GM12878 (cell line): ENCODE measurements at regions not wholly inside any gene's neighbourhood (a gene's known extent, or its start where the extent isn't known, plus 50 kb on each side); places are given as distances from the start of the nearest gene placed in this dataset.

ENCODE experiments used
- ATAC-seq: fragments of 200-7000 bp; cut with Tn5 transposase; 3 replicates; pipeline ENCODE4 v1.9.1; 2020; ENCODE audit warnings: mild to moderate bottlenecking, moderate library complexity
- BruUV-seq: library from RNA; stranded (reverse); fragments of 400-500 nt; replicated peaks from 2 replicates; lab custom pipeline; 2021; lab: Mats Ljungman, UMichigan
- CTCF ChIA-PET: fragments of 300-600 bp; sonication (Branson Sonifier 250); formaldehyde crosslinking; extraction: SDS; loops from one replicate; lab custom pipeline; 2021; ENCODE audit warnings: inconsistent platforms; lab: Yijun Ruan, JAX
- POLR2A ChIA-PET: fragments of 350-600 bp; formaldehyde crosslinking; extraction: SDS; loops from one replicate; lab custom pipeline; 2021; ENCODE audit warnings: inconsistent platforms; lab: Charles Lee
- RAD21 ChIA-PET: fragments of 300-600 bp; sonication (Branson Sonifier 250); formaldehyde crosslinking; loops from one replicate; lab custom pipeline; 2023; ENCODE audit warnings: antibody characterized with exemption; ENCODE audit not compliant: unreplicated experiment; lab: Charles Lee
- SMC1A ChIA-PET: fragments of 300-600 bp; sonication (Branson Sonifier 250); formaldehyde crosslinking; loops from one replicate; lab custom pipeline; 2023; ENCODE audit not compliant: unreplicated experiment, uncharacterized antibody; lab: Charles Lee
- DNase-seq: peaks from one replicate; pipeline ENCODE4 v3.0.0-alpha.2; 2011; ENCODE audit warnings: low read depth, low spot score
- FAIRE-seq: peaks from 3 replicates; lab custom pipeline; 2011; peaks lifted over from hg19 to GRCh38; lab: Jason Lieb, UNC
- H2AFZ ChIP-seq: 2 replicates; pipeline ENCODE4 v1.6.0; 2011; ENCODE audit warnings: low read depth, low read length, control low read depth; ENCODE audit not compliant: control insufficient read depth
- H3K27ac ChIP-seq: 2 replicates; pipeline ENCODE4 v1.5.1; 2011; ENCODE audit warnings: control low read depth; ENCODE audit not compliant: control insufficient read depth, insufficient read depth
- H3K27me3 ChIP-seq, 2 experiments: replicated peaks in 1 of 2; 2 replicates each; pipeline versions ENCODE4 v1.6.0 to v1.6.1; 2011; ENCODE audit warnings: low read length in 1 of 2; ENCODE audit not compliant: control insufficient read depth in 2 of 2, insufficient read depth in 2 of 2
- H3K36me3 ChIP-seq, 2 experiments: 2 replicates each; pipeline ENCODE4 v1.5.1; 2011; ENCODE audit warnings: low read length in 1 of 2; ENCODE audit not compliant: control insufficient read depth in 2 of 2, insufficient read depth in 2 of 2
- H3K4me1 ChIP-seq: 2 replicates; pipeline ENCODE4 v1.6.1; 2011; ENCODE audit warnings: mild to moderate bottlenecking, low read length, moderate library complexity, mixed read lengths; ENCODE audit not compliant: control insufficient read depth, insufficient read depth
- H3K4me2 ChIP-seq: 2 replicates; pipeline ENCODE4 v1.6.0; 2011; ENCODE audit warnings: control low read depth; ENCODE audit not compliant: control insufficient read depth, insufficient read depth
- H3K4me3 ChIP-seq: fragments of 200-600 bp; sonication (generic); 2 replicates; pipeline ENCODE4 v1.5.1; 2016
- H3K79me2 ChIP-seq: 2 replicates; pipeline ENCODE4 v1.6.0; 2011; ENCODE audit warnings: low read length; ENCODE audit not compliant: control insufficient read depth, insufficient read depth
- H3K9ac ChIP-seq: 2 replicates; pipeline ENCODE4 v1.8.0; 2011; ENCODE audit warnings: low read length, control low read depth, mixed read lengths; ENCODE audit not compliant: control insufficient read depth, insufficient read depth
- H3K9me3 ChIP-seq: replicated peaks from 3 replicates; pipeline ENCODE4 v1.5.1; 2011; ENCODE audit warnings: mild to moderate bottlenecking, low read length; ENCODE audit not compliant: control insufficient read depth, insufficient read depth
- H4K20me1 ChIP-seq: 2 replicates; pipeline ENCODE4 v1.6.0; 2011; ENCODE audit not compliant: control insufficient read depth, insufficient read depth
- ASH2L ChIP-seq: fragments of 300-600, 200-600 bp; sonication (generic); IDR thresholded peaks from 2 replicates; pipeline ENCODE4 v1.6.1; 2017; ENCODE audit warnings: low read depth, mild to moderate bottlenecking, borderline replicate concordance
- BCL11A ChIP-seq: IDR thresholded peaks from 2 replicates; pipeline ENCODE4 v1.6.1; 2011; ENCODE audit warnings: low read depth, low read length
- CREM ChIP-seq: IDR thresholded peaks from 2 replicates; pipeline ENCODE4 v1.6.1; 2014; ENCODE audit warnings: antibody characterized with exemption, low read depth
- ETV6 ChIP-seq, 2 experiments: fragments of 450-650 bp in 1 of 2; IDR thresholded peaks in 1 of 2; conservative IDR thresholded peaks in 1 of 2; 2 replicates each; pipeline ENCODE4 v1.6.1; 2014; ENCODE audit warnings: antibody characterized with exemption in 1 of 2, borderline replicate concordance in 1 of 2, low read depth in 1 of 2, mild to moderate bottlenecking in 1 of 2, moderate library complexity in 1 of 2
- GATAD2B ChIP-seq: fragments of 450-650 bp; conservative IDR thresholded peaks from 2 replicates; pipeline ENCODE4 v1.6.1; 2017; ENCODE audit warnings: low read depth, mild to moderate bottlenecking, moderate library complexity
- IKZF1 ChIP-seq: fragments of 450-650 bp; conservative IDR thresholded peaks from 2 replicates; pipeline ENCODE4 v1.6.1; 2017; ENCODE audit warnings: antibody characterized with exemption, mild to moderate bottlenecking
- NFYB ChIP-seq: IDR thresholded peaks from 2 replicates; pipeline ENCODE4 v1.6.1; 2011; ENCODE audit warnings: low read depth, mild to moderate bottlenecking, low read length, improper control_type of control experiment, moderate library complexity; ENCODE audit not compliant: insufficient read depth
- NR2C1 ChIP-seq: fragments of 450-650 bp; IDR thresholded peaks from 2 replicates; pipeline ENCODE4 v1.6.1; 2017; ENCODE audit warnings: antibody characterized with exemption, mild to moderate bottlenecking, moderate library complexity
- RBBP5 ChIP-seq: fragments of 200-600 bp; sonication (generic); conservative IDR thresholded peaks from 2 replicates; pipeline ENCODE4 v1.6.1; 2016
- RELB ChIP-seq: fragments of 450-650 bp; IDR thresholded peaks from 2 replicates; pipeline ENCODE4 v1.6.1; 2017; ENCODE audit warnings: low read depth, mild to moderate bottlenecking, moderate library complexity
- RUNX3 ChIP-seq: IDR thresholded peaks from 2 replicates; pipeline ENCODE4 v1.6.1; 2012; ENCODE audit warnings: low read length, inconsistent platforms
- SIN3A ChIP-seq: IDR thresholded peaks from 2 replicates; pipeline ENCODE4 v1.6.1; 2012; ENCODE audit warnings: low read depth, low read length, improper control_type of control experiment
- TBL1XR1 ChIP-seq: IDR thresholded peaks from 2 replicates; pipeline ENCODE4 v1.6.1; 2012; ENCODE audit warnings: low read depth, low read length, improper control_type of control experiment
- YY1 ChIP-seq: IDR thresholded peaks from 2 replicates; pipeline ENCODE4 v1.6.1; 2011; ENCODE audit warnings: low read depth, mild to moderate bottlenecking, low read length
- WGBS: methylation state at CpG from one replicate; pipeline ENCODE4 v1.1.6; 2016; ENCODE audit warnings: low lambda C conversion rate; ENCODE audit not compliant: insufficient replicate concordance, insufficient coverage; ENCODE audit errors: missing lambda C conversion rate; 5-methylcytosine and 5-hydroxymethylcytosine counted together
- in situ Hi-C: fragments of 300-500 bp; cut with MboI; formaldehyde crosslinking; loops from 9 replicates; pipeline ENCODE4 v1.14.3; 2018; ENCODE audit warnings: mixed read lengths
- intact Hi-C: fragments of 100-400 bp; cut with micrococcal nuclease; formaldehyde crosslinking; loops from one replicate; pipeline ENCODE4 v1.14.2; 2022; ENCODE audit not compliant: unreplicated experiment
- TF ChIP-seq, protein P1 (sequence below): fragments of 450-650 bp; formaldehyde crosslinking; IDR thresholded peaks from 2 replicates; pipeline ENCODE4 v1.5.0; 2022; ENCODE audit warnings: mild to moderate bottlenecking, missing genetic modification characterization

DNA sequence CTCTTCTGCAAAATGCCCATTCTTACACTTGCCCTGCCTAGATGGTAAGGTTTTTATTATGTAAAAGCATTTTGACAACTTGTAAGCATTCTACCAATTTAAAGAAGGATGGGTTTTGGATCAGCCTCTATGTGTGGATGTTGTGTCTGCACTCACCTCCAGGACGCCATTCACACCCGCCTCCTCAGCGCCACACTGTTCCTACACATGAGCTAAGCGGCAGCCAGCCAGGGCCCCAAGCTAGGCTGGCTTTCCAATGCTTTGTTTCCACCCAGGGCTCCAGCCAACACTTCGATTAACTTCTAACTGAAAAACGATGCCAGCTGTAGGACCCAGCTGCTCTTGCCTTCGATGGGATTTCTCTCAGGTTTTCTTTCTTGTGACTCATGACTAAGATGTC, 73.3 kb upstream of the FZD7 start:
- in situ Hi-C loops: no loop called here
- TF ChIP-seq YY1 (no peak), RELB (no peak), ETV6 (conservative IDR thresholded peaks at IDR 0.05 in 1 of 2, IDR thresholded peaks at IDR 0.05 in 1 of 2; ENCODE audit: borderline replicate concordance in 1 of 2, low read depth in 1 of 2) (no peak), IKZF1 (no peak), NFYB (no peak), GATAD2B (no peak), CREM (no peak), SIN3A (no peak), ASH2L (no peak), RBBP5 (no peak), TBL1XR1 (no peak), BCL11A (no peak), RUNX3 (no peak), NR2C1 (no peak)
- TF ChIP-seq, protein P1, sequence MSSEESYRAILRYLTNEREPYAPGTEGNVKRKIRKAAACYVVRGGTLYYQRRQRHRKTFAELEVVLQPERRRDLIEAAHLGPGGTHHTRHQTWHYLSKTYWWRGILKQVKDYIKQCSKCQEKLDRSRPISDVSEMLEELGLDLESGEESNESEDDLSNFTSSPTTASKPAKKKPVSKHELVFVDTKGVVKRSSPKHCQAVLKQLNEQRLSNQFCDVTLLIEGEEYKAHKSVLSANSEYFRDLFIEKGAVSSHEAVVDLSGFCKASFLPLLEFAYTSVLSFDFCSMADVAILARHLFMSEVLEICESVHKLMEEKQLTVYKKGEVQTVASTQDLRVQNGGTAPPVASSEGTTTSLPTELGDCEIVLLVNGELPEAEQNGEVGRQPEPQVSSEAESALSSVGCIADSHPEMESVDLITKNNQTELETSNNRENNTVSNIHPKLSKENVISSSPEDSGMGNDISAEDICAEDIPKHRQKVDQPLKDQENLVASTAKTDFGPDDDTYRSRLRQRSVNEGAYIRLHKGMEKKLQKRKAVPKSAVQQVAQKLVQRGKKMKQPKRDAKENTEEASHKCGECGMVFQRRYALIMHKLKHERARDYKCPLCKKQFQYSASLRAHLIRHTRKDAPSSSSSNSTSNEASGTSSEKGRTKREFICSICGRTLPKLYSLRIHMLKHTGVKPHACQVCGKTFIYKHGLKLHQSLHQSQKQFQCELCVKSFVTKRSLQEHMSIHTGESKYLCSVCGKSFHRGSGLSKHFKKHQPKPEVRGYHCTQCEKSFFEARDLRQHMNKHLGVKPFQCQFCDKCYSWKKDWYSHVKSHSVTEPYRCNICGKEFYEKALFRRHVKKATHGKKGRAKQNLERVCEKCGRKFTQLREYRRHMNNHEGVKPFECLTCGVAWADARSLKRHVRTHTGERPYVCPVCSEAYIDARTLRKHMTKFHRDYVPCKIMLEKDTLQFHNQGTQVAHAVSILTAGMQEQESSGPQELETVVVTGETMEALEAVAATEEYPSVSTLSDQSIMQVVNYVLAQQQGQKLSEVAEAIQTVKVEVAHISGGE (CRISPR knock-in tag): no peak
- no TSS peak for BruUV-seq

More for the DNA sequence above, 73.3 kb upstream of the FZD7 start:
- ATAC-seq: no peak
- Histone ChIP-seq H3K4me1 (no peaks in the 10 kb centered on the region), H3K36me3 (no peaks in the 10 kb centered on the region), H4K20me1 (no peaks in the 10 kb centered on the region), H3K27ac (no peak overlapping the region), H3K4me3 (no peak overlapping the region), H3K27me3 (no peaks in the 10 kb centered on the region; a peak in 1 of 4 replicates), H3K4me2 (no peak overlapping the region), H3K79me2 (no peaks in the 10 kb centered on the region), H3K9ac (no peak overlapping the region), H3K9me3 (no peaks in the 10 kb centered on the region), H2AFZ (no peak overlapping the region)
- ChIA-PET RAD21 (no interaction called here), CTCF (interaction anchor here (1.0 kb wide), 1 partner anchor 100 kb away, joined by 3 read pairs; no protein-coding TSS in a partner anchor), SMC1A (interaction anchor here (0.8 kb wide), 1 partner anchor 99 kb away, joined by 3 read pairs; no protein-coding TSS in a partner anchor), POLR2A (no interaction called here)
- no peak for DNase-seq
- FAIRE-seq: no peak
- 67% methylated on average over 7 of the region's 7 CpGs for WGBS
- intact Hi-C loops: no loop called here
